Colonic mucosa (tissue), 4 donors: ENCODE measurements at regions not wholly inside any gene's neighbourhood (a gene's known extent, or its start where the extent isn't known, plus 50 kb on each side); places are given as distances from the start of the nearest gene placed in this dataset.
A peak's percentile ranks its signal among the peaks of the same experiment; 100 is the strongest.

Source experiments
- DNase-seq: peaks from one replicate; pipeline ENCODE4 v3.0.0-alpha.2; 2020
- H3K27ac ChIP-seq: fragments of 200-600 bp; one replicate; pipeline ENCODE4 v1.8.0; 2021
- H3K27me3 ChIP-seq: fragments of 200-600 bp; one replicate; pipeline ENCODE4 v1.8.0; 2021
- H3K36me3 ChIP-seq: fragments of 200-600 bp; one replicate; pipeline ENCODE4 v1.8.0; 2021
- H3K4me1 ChIP-seq: fragments of 200-600 bp; one replicate; pipeline ENCODE4 v1.8.0; 2021; ENCODE audit warnings: mild to moderate bottlenecking
- H3K4me3 ChIP-seq: fragments of 200-600 bp; one replicate; pipeline ENCODE4 v1.8.0; 2021
- H3K9ac ChIP-seq, 2 donors: one replicate each; pipeline ENCODE4 v1.7.0; 2013; ENCODE audit warnings: control low read depth in 2 of 2, low read depth in 2 of 2, low read length in 2 of 2
- H3K9me3 ChIP-seq: fragments of 200-600 bp; one replicate; pipeline ENCODE4 v1.8.0; 2021
- CTCF ChIP-seq: fragments of 200-600 bp; IDR thresholded peaks from one replicate; pipeline ENCODE4 v1.8.0; 2022; ENCODE audit warnings: antibody characterized with exemption, mild to moderate bottlenecking
- intact Hi-C: fragments of 100-400 bp; cut with DNase I; formaldehyde crosslinking; loops from one replicate; pipeline ENCODE4 v1.14.1; 2022
- donor health status: healthy.
- donor health status: DM: no; HTN: no; CAD: no.
- donor health status: DM: no; HTN: no; CAD: no.

GRCh38 chr18:46266473-46266872 is 162.3 kb downstream of the HAUS1 start:
- Histone ChIP-seq H3K36me3 (no peaks in the 10 kb centered on the region), H3K27ac (no peak overlapping the region), H3K9me3 (no peaks in the 10 kb centered on the region), H3K9ac (no peak overlapping the region), H3K4me3 (no peak overlapping the region), H3K27me3 (no peaks in the 10 kb centered on the region), H3K4me1 (no peaks in the 10 kb centered on the region)
- DNase-seq, result no peak
- intact Hi-C loops, result no loop called here
- TF ChIP-seq CTCF, result no peak

GRCh38 chr18:46268671-46269070 is 164.5 kb downstream of the HAUS1 start:
- intact Hi-C loops, result no loop called here
- Histone ChIP-seq H3K4me1 (no peaks in the 10 kb centered on the region), H3K36me3 (no peaks in the 10 kb centered on the region), H3K9me3 (no peaks in the 10 kb centered on the region), H3K27ac (peak overlapping the region; percentile 24), H3K4me3 (no peak overlapping the region), H3K27me3 (no peaks in the 10 kb centered on the region), H3K9ac (no peak overlapping the region)
- TF ChIP-seq CTCF, result no peak
- DNase-seq, result peak; percentile 52

GRCh38 chr18:46269275-46269674 is 165.1 kb downstream of the HAUS1 start:
- TF ChIP-seq CTCF, result no peak
- H3K9me3 ChIP-seq, result no peaks in the 10 kb centered on the region
- no peaks in the 10 kb centered on the region for H3K36me3 ChIP-seq
- H3K9ac ChIP-seq, result no peak overlapping the region
- no peak overlapping the region for H3K4me3 ChIP-seq
- DNase-seq, result no peak
- intact Hi-C loops, result no loop called here
- H3K27ac ChIP-seq, result peak overlapping the region; percentile 24
- H3K4me1 ChIP-seq, result no peaks in the 10 kb centered on the region
- no peaks in the 10 kb centered on the region for H3K27me3 ChIP-seq

- no peak overlapping the region for H3K4me3 ChIP-seq
- H3K36me3 ChIP-seq, result no peaks in the 10 kb centered on the region
- H3K9ac ChIP-seq, result no peak overlapping the region
- no peaks in the 10 kb centered on the region for H3K9me3 ChIP-seq
- intact Hi-C loops, result loop anchor here (10.0 kb wide), 1 partner anchor 97 kb away; a partner anchor contains a TSS
- H3K4me1 ChIP-seq, result no peaks in the 10 kb centered on the region
- H3K27ac ChIP-seq, result no peak overlapping the region
- DNase-seq, result no peak
- TF ChIP-seq CTCF, result no peak
- H3K27me3 ChIP-seq, result no peaks in the 10 kb centered on the region
Measured at GRCh38 chr18:46271488-46271887, 167.3 kb downstream of the HAUS1 start.

GRCh38 chr18:46273861-46274260 is 169.7 kb downstream of the HAUS1 start:
- no peaks in the 10 kb centered on the region for H3K9me3 ChIP-seq
- H3K4me3 ChIP-seq, result no peak overlapping the region
- TF ChIP-seq CTCF, result no peak
- H3K4me1 ChIP-seq, result no peaks in the 10 kb centered on the region
- intact Hi-C loops, result loop anchor here (10.0 kb wide), 1 partner anchor 99 kb away; a partner anchor contains a TSS
- H3K27me3 ChIP-seq, result no peaks in the 10 kb centered on the region
- DNase-seq, result no peak
- no peak overlapping the region for H3K9ac ChIP-seq
- no peak overlapping the region for H3K27ac ChIP-seq
- H3K36me3 ChIP-seq, result no peaks in the 10 kb centered on the region

GRCh38 chr18:46274266-46274665 is 170.1 kb downstream of the HAUS1 start:
- H3K27me3 ChIP-seq, result no peaks in the 10 kb centered on the region
- H3K9me3 ChIP-seq, result no peaks in the 10 kb centered on the region
- intact Hi-C loops, result loop anchor here (10.0 kb wide), 1 partner anchor 99 kb away; a partner anchor contains a TSS
- H3K36me3 ChIP-seq, result no peaks in the 10 kb centered on the region
- no peak for TF ChIP-seq CTCF
- H3K27ac ChIP-seq, result no peak overlapping the region
- H3K4me1 ChIP-seq, result no peaks in the 10 kb centered on the region
- DNase-seq, result no peak
- H3K4me3 ChIP-seq, result no peak overlapping the region
- H3K9ac ChIP-seq, result no peak overlapping the region
